T-helper 2 cell treated with Interferon-gamma antibody and Interleukin-4, amounts not matched to agents 100 ng/mL and 5 ng/mL, for 36 hours (primary cell): ENCODE measurements at regions not wholly inside any gene's neighbourhood (a gene's known extent, or its start where the extent isn't known, plus 50 kb on each side); places are given as distances from the start of the nearest gene placed in this dataset.
"Not testable (repeated sequence)": the region's sequence is repeated elsewhere in the genome, so short reads cannot be mapped to it uniquely, and the experiment has no call there.

Experiments used
- intact Hi-C: fragments of 100-400 bp; cut with micrococcal nuclease; formaldehyde crosslinking; loops from one replicate; pipeline ENCODE4 v1.15.1; 2023

- intact Hi-C loops = no loop called here
Observed at GRCh38 chr3:105976196-105976595, 107.4 kb upstream of the CBLB start.

- intact Hi-C loops = no loop called here
Observed at GRCh38 chr3:105979961-105980360, 111.1 kb upstream of the CBLB start.

GRCh38 chr3:105982207-105982606 is 113.4 kb upstream of the CBLB start:
- intact Hi-C loops = no loop called here

GRCh38 chr3:105984837-105985236 is 116.0 kb upstream of the CBLB start:
- intact Hi-C loops = no loop called here

GRCh38 chr3:105986343-105986742 is 117.5 kb upstream of the CBLB start:
- intact Hi-C loops = not testable (repeated sequence)

GRCh38 chr3:105987809-105988208 is 119.0 kb upstream of the CBLB start:
- intact Hi-C loops = no loop called here

- intact Hi-C loops = no loop called here
Observed at GRCh38 chr3:105988540-105989212, 119.9 kb upstream of the CBLB start.

- intact Hi-C loops = no loop called here
Observed at GRCh38 chr3:105996781-105997180, 128.0 kb upstream of the CBLB start.

- intact Hi-C loops = no loop called here
Observed at GRCh38 chr3:105997466-105997799, 128.6 kb upstream of the CBLB start.

- intact Hi-C loops = no loop called here
Observed at GRCh38 chr3:105997800-105998526, 129.2 kb upstream of the CBLB start.

GRCh38 chr3:105999856-106000255 is 131.0 kb upstream of the CBLB start:
- intact Hi-C loops = no loop called here

- intact Hi-C loops = no loop called here
Observed at GRCh38 chr3:106001923-106002322, 133.1 kb upstream of the CBLB start.

GRCh38 chr3:106004137-106004681 is 135.4 kb upstream of the CBLB start:
- intact Hi-C loops = no loop called here

GRCh38 chr3:106004826-106005225 is 136.0 kb upstream of the CBLB start:
- intact Hi-C loops = no loop called here

GRCh38 chr3:106006001-106006400 is 137.2 kb upstream of the CBLB start:
- intact Hi-C loops = no loop called here

- intact Hi-C loops = no loop called here
Observed at GRCh38 chr3:106006571-106006970, 137.8 kb upstream of the CBLB start.

- intact Hi-C loops = no loop called here
Observed at GRCh38 chr3:106007512-106007911, 138.7 kb upstream of the CBLB start.

- intact Hi-C loops = no loop called here
Observed at GRCh38 chr3:106008766-106009165, 140.0 kb upstream of the CBLB start.

- intact Hi-C loops = loop anchor here (5.0 kb wide), 2 partner anchors 144 to 166 kb away; partner anchors contain the start of gene CBLB
Observed at GRCh38 chr3:106010829-106011228, 142.0 kb upstream of the CBLB start.

GRCh38 chr3:106013971-106014370 is 145.2 kb upstream of the CBLB start:
- intact Hi-C loops = loop anchor here (5.0 kb wide), 2 partner anchors 147 to 163 kb away; partner anchors contain the start of gene CBLB

GRCh38 chr3:106014518-106014917 is 145.7 kb upstream of the CBLB start:
- intact Hi-C loops = loop anchor here (5.0 kb wide), 2 partner anchors 147 to 163 kb away; partner anchors contain the start of gene CBLB

GRCh38 chr3:106014971-106015370 is 146.2 kb upstream of the CBLB start:
- intact Hi-C loops = loop anchor here (5.0 kb wide), 2 partner anchors 148 to 162 kb away; partner anchors contain the start of gene CBLB

GRCh38 chr3:106018102-106018501 is 149.3 kb upstream of the CBLB start:
- intact Hi-C loops = no loop called here
